Karpas-422 (cell line): ENCODE measurements at regions not wholly inside any gene's neighbourhood (a gene's known extent, or its start where the extent isn't known, plus 50 kb on each side); places are given as distances from the start of the nearest gene placed in this dataset.

Experiments
- DNase-seq: peaks from one replicate; pipeline ENCODE4 v3.0.0-alpha.2; 2015
- H2AFZ ChIP-seq: fragments of 200-600 bp; sonication (generic); 2 replicates; pipeline ENCODE4 v1.6.1; 2014; ENCODE audit warnings: antibody characterized with exemption, low read length, mixed read lengths
- H3K27ac ChIP-seq: fragments of 200-600 bp; sonication (generic); 2 replicates; pipeline ENCODE4 v1.5.1; 2014; ENCODE audit warnings: mild to moderate bottlenecking, low read length, moderate library complexity
- H3K27me3 ChIP-seq: fragments of 200-600 bp; sonication (generic); 2 replicates; pipeline ENCODE4 v1.6.1; 2014; ENCODE audit warnings: low read length, mixed read lengths
- H3K36me3 ChIP-seq: fragments of 200-600 bp; sonication (generic); 2 replicates; pipeline ENCODE4 v1.6.1; 2014; ENCODE audit warnings: low read length, mixed read lengths; ENCODE audit not compliant: insufficient read depth
- H3K4me1 ChIP-seq: fragments of 200-600 bp; sonication (generic); 2 replicates; pipeline ENCODE4 v1.6.1; 2014; ENCODE audit warnings: mild to moderate bottlenecking, low read length, mixed read lengths
- H3K4me2 ChIP-seq: fragments of 200-600 bp; sonication (generic); 2 replicates; pipeline ENCODE4 v1.6.1; 2014; ENCODE audit warnings: low read length, low read depth, mild to moderate bottlenecking; ENCODE audit not compliant: poor library complexity, severe bottlenecking
- H3K4me3 ChIP-seq: fragments of 200-600 bp; sonication (generic); 2 replicates; pipeline ENCODE4 v1.5.1; 2014; ENCODE audit warnings: mild to moderate bottlenecking, antibody characterized with exemption, low read length, mixed read lengths
- H3K79me2 ChIP-seq: fragments of 200-600 bp; sonication (generic); 2 replicates; pipeline ENCODE4 v1.6.1; 2014; ENCODE audit warnings: mild to moderate bottlenecking, low read length, mixed read lengths
- H3K9ac ChIP-seq: fragments of 200-600 bp; sonication (generic); 2 replicates; pipeline ENCODE4 v1.6.0; 2014; ENCODE audit warnings: low read length
- H3K9me2 ChIP-seq: fragments of 200-600 bp; sonication (generic), shearing (Covaris generic); replicated peaks from 2 replicates; pipeline ENCODE4 v1.6.0; 2014; ENCODE audit warnings: mild to moderate bottlenecking, low read length, moderate library complexity; ENCODE audit not compliant: insufficient read depth
- H3K9me3 ChIP-seq: fragments of 300-700, 200-600 bp; sonication (generic); 2 replicates; pipeline ENCODE4 v1.6.1; 2014; ENCODE audit warnings: low read length, mixed read lengths
- H4K20me1 ChIP-seq: fragments of 200-600 bp; sonication (generic); 2 replicates; pipeline ENCODE4 v1.6.1; 2014; ENCODE audit warnings: mild to moderate bottlenecking, antibody characterized with exemption, low read length, low read depth; ENCODE audit not compliant: insufficient read depth

DNA sequence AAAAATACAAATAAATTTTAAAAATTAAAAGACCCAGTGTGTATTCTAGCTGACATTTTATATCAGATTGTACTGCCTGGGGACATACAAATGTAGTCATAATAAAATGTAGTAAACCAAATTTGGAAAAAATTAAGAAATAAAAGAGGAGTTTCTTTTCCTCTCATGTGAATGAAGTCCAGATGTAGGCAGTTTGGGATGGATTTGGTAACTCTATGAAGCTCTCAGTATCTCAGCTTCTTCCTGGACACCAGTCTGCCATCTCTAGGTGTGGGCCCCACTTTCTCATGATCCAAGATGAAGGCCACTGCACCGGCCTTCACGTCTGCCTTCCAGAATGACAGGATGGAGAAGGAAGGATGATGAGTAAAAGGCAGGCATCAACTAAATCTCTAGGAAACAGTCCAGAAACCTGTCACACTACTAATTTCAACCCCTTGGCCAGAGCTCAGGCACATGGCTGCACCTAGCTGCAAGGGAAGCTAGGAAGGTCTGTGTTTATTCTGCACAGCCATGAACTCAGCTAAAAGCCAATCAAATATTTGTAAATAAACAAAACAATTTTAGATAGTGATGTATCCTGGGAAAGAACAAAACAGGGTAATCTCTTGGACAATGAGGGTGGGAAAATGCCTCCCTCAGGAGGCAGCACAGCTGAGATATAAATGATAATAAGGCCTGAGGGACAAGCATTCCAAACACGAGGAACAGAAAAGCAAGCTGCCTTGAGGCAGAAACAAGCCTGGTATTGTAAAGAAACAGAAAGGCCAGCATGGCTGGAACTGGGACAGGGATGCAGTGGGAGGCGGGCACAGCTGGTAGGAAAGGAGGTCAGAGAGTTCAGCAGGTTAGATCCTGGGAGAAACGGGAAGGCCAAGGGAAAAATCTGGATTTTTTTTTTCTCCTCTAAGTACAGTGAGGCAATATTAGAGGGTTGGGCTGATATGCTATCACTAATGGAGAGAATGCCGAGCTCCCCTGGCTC lies 88.5 kb upstream of the PTPN1 start:
- Histone ChIP-seq H3K4me1 (no peaks in the 10 kb centered on the region), H3K4me3 (no peak overlapping the region), H2AFZ (no peak overlapping the region), H3K9me2 (no peaks in the 10 kb centered on the region), H3K4me2 (no peak overlapping the region), H3K36me3 (no peaks in the 10 kb centered on the region), H3K27me3 (no peaks in the 10 kb centered on the region), H4K20me1 (no peaks in the 10 kb centered on the region), H3K79me2 (no peaks in the 10 kb centered on the region), H3K9ac (no peak overlapping the region), H3K27ac (no peak overlapping the region), H3K9me3 (no peaks in the 10 kb centered on the region)
- no peak for DNase-seq

DNA sequence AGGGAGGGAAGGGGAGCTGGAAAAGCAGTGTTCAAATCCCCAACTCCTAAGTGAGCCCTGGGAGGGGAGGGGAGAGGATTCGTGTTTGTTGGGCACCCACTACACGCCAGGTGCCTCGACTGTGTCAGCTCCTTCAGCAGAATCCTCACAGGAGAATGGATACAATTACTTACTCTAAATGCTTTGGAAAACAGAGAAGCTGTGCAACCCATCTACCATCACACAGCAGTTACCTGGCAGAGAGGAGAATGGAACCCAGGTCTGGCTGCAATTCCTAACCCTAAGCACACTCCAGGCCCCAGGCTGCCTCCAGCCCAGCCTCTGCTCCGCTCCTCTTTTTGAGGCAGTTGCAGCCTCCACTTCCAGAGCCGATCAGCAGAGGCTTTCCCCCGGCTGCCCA lies 86.4 kb upstream of the PTPN1 start:
- Histone ChIP-seq H3K79me2 (no peaks in the 10 kb centered on the region), H4K20me1 (no peaks in the 10 kb centered on the region), H3K36me3 (no peaks in the 10 kb centered on the region), H3K27ac (no peak overlapping the region), H3K4me2 (no peak overlapping the region), H3K4me3 (no peak overlapping the region), H2AFZ (no peak overlapping the region), H3K4me1 (no peaks in the 10 kb centered on the region), H3K9ac (no peak overlapping the region), H3K9me2 (no peaks in the 10 kb centered on the region), H3K9me3 (no peaks in the 10 kb centered on the region), H3K27me3 (no peaks in the 10 kb centered on the region)
- DNase-seq: no peak

DNA sequence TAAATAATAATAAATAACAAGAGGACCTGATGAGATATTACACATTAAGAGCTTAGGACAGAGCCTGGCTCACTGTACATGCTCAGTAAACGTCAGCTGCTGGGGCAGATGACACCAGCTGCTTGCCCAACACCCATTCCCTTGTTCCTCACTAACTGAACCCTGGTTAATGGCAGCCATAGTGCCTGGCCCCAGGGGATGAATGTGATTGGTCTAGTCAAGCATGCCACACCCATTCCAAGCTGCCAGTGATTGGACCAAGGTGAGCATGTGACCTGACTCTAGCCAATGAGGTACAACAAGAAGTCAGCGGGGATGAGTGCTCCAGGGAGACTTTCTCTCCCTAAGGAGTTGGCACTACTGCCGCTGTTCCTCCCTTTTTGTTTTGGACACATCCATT lies 85.1 kb upstream of the PTPN1 start:
- Histone ChIP-seq H3K9ac (no peak overlapping the region), H3K79me2 (no peaks in the 10 kb centered on the region), H3K4me1 (no peaks in the 10 kb centered on the region), H3K36me3 (no peaks in the 10 kb centered on the region), H3K9me2 (no peaks in the 10 kb centered on the region), H3K4me2 (no peak overlapping the region), H3K4me3 (no peak overlapping the region), H3K27ac (no peak overlapping the region), H3K9me3 (no peaks in the 10 kb centered on the region), H2AFZ (no peak overlapping the region), H4K20me1 (no peaks in the 10 kb centered on the region), H3K27me3 (no peaks in the 10 kb centered on the region)
- DNase-seq: peak; percentile 62

DNA sequence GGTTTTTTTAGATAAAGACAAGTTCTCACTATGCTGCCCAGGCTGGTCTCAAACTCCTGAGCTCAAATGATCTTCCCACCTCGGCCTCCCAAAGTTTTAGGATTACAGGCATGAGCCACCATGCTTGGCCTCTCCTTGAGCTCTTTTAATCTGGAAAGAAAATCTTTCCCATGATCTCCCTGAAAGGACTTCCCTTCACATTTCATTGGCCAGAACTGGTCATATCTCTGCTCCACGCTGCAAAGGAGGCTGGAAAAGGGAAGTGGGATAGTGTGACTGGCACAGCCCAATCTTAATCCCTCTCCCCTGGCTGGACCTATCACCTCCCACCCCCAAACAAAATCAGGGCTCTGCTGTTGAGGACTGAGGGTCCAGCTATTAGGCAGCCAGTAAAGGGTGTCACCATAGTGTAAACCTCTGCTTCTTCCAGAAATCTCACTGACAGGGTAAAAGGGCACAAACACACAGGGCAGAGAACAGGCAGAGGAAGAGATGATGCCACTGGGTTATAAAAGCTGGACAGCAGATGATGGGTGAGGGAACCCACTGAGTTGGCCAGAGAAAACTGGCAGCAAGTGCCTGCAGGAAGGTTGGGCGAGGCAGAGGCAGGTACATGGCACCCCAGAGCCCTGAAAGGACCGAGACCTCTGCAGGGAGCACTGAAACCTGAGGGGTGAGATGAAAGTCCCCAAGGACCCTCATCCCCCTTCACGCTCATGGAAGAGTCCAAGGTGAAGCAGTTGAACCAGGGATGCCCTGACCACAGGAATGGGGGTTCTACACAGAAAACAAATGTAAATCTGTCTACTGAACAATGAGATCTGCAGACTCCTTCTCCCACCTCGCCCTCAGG lies 83.1 kb upstream of the PTPN1 start:
- Histone ChIP-seq H3K27ac (no peak overlapping the region), H3K4me1 (no peaks in the 10 kb centered on the region), H3K9me3 (no peaks in the 10 kb centered on the region), H3K79me2 (no peaks in the 10 kb centered on the region), H3K36me3 (no peaks in the 10 kb centered on the region), H3K9me2 (no peaks in the 10 kb centered on the region), H3K4me3 (no peak overlapping the region), H2AFZ (no peak overlapping the region), H3K4me2 (no peak overlapping the region), H4K20me1 (no peaks in the 10 kb centered on the region), H3K9ac (no peak overlapping the region), H3K27me3 (no peaks in the 10 kb centered on the region)
- no peak for DNase-seq

DNA sequence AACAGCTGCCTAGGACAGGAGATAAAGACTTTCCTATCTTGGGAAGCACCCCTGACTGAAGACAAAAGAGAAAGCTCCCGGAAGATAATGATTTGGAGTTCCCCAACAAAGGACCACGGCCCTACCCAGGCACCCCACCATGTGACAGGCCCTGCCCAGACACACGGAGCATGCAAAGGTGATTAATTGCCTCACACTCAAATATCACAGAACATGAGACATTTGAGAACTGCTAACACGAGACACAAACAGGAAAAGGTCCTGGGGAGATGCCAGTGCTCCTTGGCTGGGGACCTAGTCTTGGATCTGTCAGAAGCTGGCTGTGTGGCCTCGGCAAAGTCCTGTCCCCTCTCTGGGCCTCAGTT lies 82.5 kb upstream of the PTPN1 start:
- H3K79me2 ChIP-seq: no peaks in the 10 kb centered on the region
- H3K27ac ChIP-seq: no peak overlapping the region
- no peak overlapping the region for H3K4me2 ChIP-seq
- no peak for DNase-seq
- H4K20me1 ChIP-seq: no peaks in the 10 kb centered on the region
- no peaks in the 10 kb centered on the region for H3K4me1 ChIP-seq
- H2AFZ ChIP-seq: no peak overlapping the region
- H3K9me3 ChIP-seq: no peaks in the 10 kb centered on the region
- no peak overlapping the region for H3K4me3 ChIP-seq
- no peaks in the 10 kb centered on the region for H3K36me3 ChIP-seq
- H3K27me3 ChIP-seq: no peaks in the 10 kb centered on the region
- H3K9me2 ChIP-seq: no peaks in the 10 kb centered on the region
- no peak overlapping the region for H3K9ac ChIP-seq

DNA sequence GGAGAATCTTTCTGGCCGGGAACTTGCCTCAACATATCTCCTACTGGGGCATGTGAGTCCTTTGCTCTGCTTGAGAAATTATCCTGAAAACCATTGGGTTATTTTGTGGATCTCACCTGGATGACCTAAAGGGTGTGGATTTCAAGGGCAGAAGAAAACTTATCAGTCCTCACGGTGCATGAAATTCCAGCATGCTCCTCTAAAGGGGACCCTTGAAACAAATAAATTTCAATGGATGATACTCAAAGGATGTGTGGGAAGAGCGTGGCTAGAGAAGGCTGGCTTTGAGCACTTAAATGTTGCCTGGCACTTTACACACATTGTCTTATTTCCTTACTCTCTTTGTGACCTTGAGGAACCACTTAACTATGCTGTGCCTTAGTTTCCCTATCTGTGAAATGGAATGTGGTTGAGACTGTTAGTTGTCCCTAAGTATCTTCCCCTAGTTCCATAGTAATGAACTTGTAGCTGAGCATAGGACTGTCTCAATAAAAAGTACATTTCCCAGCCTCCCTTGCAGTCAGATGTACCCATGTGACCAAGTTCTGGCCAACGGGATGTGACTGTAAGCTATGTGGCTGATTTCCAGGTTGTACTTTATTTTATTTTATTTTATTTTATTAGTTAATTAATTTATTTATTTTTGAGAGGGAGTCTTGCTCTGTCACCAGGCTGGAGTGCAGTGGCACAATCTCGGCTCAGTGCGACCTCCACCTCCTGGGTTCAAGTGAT lies 81.9 kb upstream of the PTPN1 start:
- no peak for DNase-seq
- H4K20me1 ChIP-seq: no peaks in the 10 kb centered on the region
- H3K9me3 ChIP-seq: no peaks in the 10 kb centered on the region
- H3K9me2 ChIP-seq: no peaks in the 10 kb centered on the region
- no peak overlapping the region for H3K4me2 ChIP-seq
- no peak overlapping the region for H3K27ac ChIP-seq
- no peak overlapping the region for H3K9ac ChIP-seq
- H3K27me3 ChIP-seq: no peaks in the 10 kb centered on the region
- H3K4me3 ChIP-seq: no peak overlapping the region
- H3K4me1 ChIP-seq: no peaks in the 10 kb centered on the region
- H2AFZ ChIP-seq: no peak overlapping the region
- H3K36me3 ChIP-seq: no peaks in the 10 kb centered on the region
- H3K79me2 ChIP-seq: no peaks in the 10 kb centered on the region

DNA sequence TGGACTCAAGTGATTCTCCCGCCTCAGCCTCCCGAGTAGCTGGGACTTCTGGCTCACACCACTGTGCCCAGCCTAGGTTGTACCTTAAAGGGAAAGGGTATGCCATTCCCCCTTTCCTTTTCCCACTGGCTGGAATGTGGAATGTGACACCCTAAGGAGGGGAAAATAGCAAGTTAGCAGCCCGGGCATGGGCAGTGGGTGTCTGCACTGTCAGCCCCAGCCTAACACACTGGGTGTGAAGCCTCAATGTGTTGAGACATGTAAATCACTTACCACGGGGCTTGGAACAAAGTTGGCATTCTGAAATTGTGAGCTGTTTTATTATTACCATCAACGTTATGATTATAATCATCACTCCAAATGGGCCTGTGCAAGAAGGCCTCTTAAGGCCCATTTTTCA lies 80.8 kb upstream of the PTPN1 start:
- Histone ChIP-seq H3K79me2 (no peaks in the 10 kb centered on the region), H4K20me1 (no peaks in the 10 kb centered on the region), H3K9me3 (no peaks in the 10 kb centered on the region), H2AFZ (no peak overlapping the region), H3K4me1 (no peaks in the 10 kb centered on the region), H3K4me3 (no peak overlapping the region), H3K9me2 (no peaks in the 10 kb centered on the region), H3K9ac (no peak overlapping the region), H3K4me2 (no peak overlapping the region), H3K27ac (no peak overlapping the region), H3K36me3 (no peaks in the 10 kb centered on the region), H3K27me3 (no peaks in the 10 kb centered on the region)
- DNase-seq: no peak

DNA sequence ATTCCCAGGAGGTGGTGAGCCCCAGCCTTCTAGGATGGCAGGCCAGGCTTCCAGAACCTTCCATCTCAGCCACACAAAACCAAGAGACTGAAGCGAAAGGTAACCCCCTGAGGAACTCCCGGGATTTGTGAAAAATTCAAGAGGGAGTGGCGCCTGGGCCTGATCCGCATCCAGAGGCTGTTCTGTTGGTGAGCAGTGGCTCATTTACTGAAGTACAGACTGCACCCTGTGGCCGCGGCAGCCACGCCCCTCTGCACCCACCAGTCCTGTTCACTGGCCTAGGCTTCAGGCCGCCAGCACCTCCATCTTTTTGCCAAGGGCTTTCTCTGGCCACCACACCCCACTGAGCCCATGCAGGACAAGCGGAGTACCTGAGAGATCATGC lies 79.1 kb upstream of the PTPN1 start:
- no peaks in the 10 kb centered on the region for H4K20me1 ChIP-seq
- no peak overlapping the region for H3K9ac ChIP-seq
- no peaks in the 10 kb centered on the region for H3K36me3 ChIP-seq
- H3K9me3 ChIP-seq: no peaks in the 10 kb centered on the region
- no peak overlapping the region for H2AFZ ChIP-seq
- H3K4me3 ChIP-seq: no peak overlapping the region
- H3K4me2 ChIP-seq: no peak overlapping the region
- no peaks in the 10 kb centered on the region for H3K79me2 ChIP-seq
- no peak overlapping the region for H3K27ac ChIP-seq
- DNase-seq: no peak
- no peaks in the 10 kb centered on the region for H3K9me2 ChIP-seq
- H3K4me1 ChIP-seq: no peaks in the 10 kb centered on the region
- H3K27me3 ChIP-seq: no peaks in the 10 kb centered on the region
